Gastroesophageal sphincter (tissue), 3 donors: ENCODE measurements at regions not wholly inside any gene's neighbourhood (a gene's known extent, or its start where the extent isn't known, plus 50 kb on each side); places are given as distances from the start of the nearest gene placed in this dataset.

Experiments used
- CTCF ChIP-seq, 4 experiments: fragments of 200-600 bp in 2 of 4; fragments of 450-650 bp in 2 of 4; sonication (generic) in 1 of 4; IDR thresholded peaks; one replicate each; pipeline ENCODE4 v1.5.1; 2017 to 2019; ENCODE audit warnings: antibody characterized with exemption in 4 of 4, mild to moderate bottlenecking in 2 of 4, moderate library complexity in 2 of 4
- EP300 ChIP-seq: sonication (generic); formaldehyde crosslinking; IDR thresholded peaks from one replicate; pipeline ENCODE4 v1.6.1; 2017; ENCODE audit warnings: antibody characterized with exemption, mild to moderate bottlenecking
- POLR2A ChIP-seq, 2 donors: fragments of 450-650 bp; IDR thresholded peaks; one replicate each; pipeline ENCODE4 v1.6.1; 2017; ENCODE audit warnings: antibody characterized with exemption in 2 of 2, mild to moderate bottlenecking in 2 of 2, moderate library complexity in 1 of 2

DNA sequence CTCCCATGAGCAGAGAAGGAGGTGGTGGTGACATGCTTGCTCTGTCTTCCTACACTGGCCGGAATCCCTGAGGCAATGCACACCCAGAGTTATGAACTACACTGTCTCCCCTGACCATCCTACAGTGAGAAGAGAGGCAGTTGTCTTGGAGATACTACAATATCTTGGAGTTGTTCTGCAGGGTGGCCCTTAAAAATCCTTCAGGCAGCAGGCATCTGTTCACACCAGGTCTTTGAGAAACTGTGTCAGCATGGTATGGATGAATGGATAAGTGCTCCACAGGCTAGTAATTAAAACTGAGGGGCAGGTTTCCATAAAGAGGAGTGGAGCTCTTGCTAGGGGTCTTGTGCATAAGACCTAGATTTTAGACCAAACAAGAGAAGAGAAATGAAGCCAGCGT lies 223.7 kb upstream of the COPS8 start:
- TF ChIP-seq CTCF (IDR thresholded peaks at IDR 0.05) (no peak), EP300 (no peak), POLR2A (IDR thresholded peaks at IDR 0.05) (no peak)
